K562 (cell line): ENCODE measurements at regions not wholly inside any gene's neighbourhood (a gene's known extent, or its start where the extent isn't known, plus 50 kb on each side); places are given as distances from the start of the nearest gene placed in this dataset.

ENCODE experiments used
- BRCA1 ChIP-seq, 2 experiments: fragments of 450-650 bp in 1 of 2; sonication (generic) in 1 of 2; formaldehyde crosslinking in 1 of 2; IDR thresholded peaks; 2 replicates each; pipeline versions ENCODE4 v1.5.0 to v1.6.1; 2017 to 2020; ENCODE audit warnings: mild to moderate bottlenecking in 1 of 2, missing genetic modification reagents in 1 of 2
- CBX5 ChIP-seq: IDR thresholded peaks from 2 replicates; pipeline ENCODE4 v1.6.1; 2014; ENCODE audit warnings: low read depth, borderline replicate concordance
- CSDE1 ChIP-seq, 2 experiments: fragments of 450-650 bp; IDR thresholded peaks; 2 replicates each; pipeline ENCODE4 v1.6.1; 2016; ENCODE audit warnings: mild to moderate bottlenecking in 1 of 2
- E2F3 ChIP-seq: fragments of 250-450 bp; sonication (Bioruptor Pico); IDR thresholded peaks from 2 replicates; pipeline ENCODE4 v1.4.0; 2020; ENCODE audit warnings: mild to moderate bottlenecking
- EGR1 ChIP-seq: fragments of 450-650 bp; conservative IDR thresholded peaks from 2 replicates; pipeline ENCODE4 v1.6.1; 2017; ENCODE audit warnings: mild to moderate bottlenecking
- ELK1 ChIP-seq: sonication (generic); formaldehyde crosslinking; IDR thresholded peaks from 2 replicates; pipeline ENCODE4 v1.8.1; 2022; ENCODE audit warnings: missing genetic modification reagents
- ETV5 ChIP-seq: sonication (generic); formaldehyde crosslinking; IDR thresholded peaks from 2 replicates; pipeline ENCODE4 v1.4.0; 2020; ENCODE audit warnings: low read depth, mild to moderate bottlenecking, missing genetic modification reagents
- HIVEP1 ChIP-seq: fragments of 250-450 bp; sonication (Bioruptor Pico); IDR thresholded peaks from 2 replicates; pipeline ENCODE4 v1.4.0; 2020; ENCODE audit warnings: mild to moderate bottlenecking
- MCM3 ChIP-seq: fragments of 450-650 bp; IDR thresholded peaks from 2 replicates; pipeline ENCODE4 v1.6.1; 2016
- PTBP1 ChIP-seq: fragments of 200-400 bp; formaldehyde crosslinking; IDR thresholded peaks from 2 replicates; pipeline ENCODE4 v1.6.1; 2017; ENCODE audit warnings: low read depth, low read length
- PTRF ChIP-seq: fragments of 450-650 bp; IDR thresholded peaks from 2 replicates; pipeline ENCODE4 v1.6.1; 2016; ENCODE audit warnings: mild to moderate bottlenecking, missing genetic modification characterization, missing compliant biosample characterization
- SAFB2 ChIP-seq: fragments of 200-400 bp; formaldehyde crosslinking; IDR thresholded peaks from 2 replicates; pipeline ENCODE4 v1.6.1; 2018; ENCODE audit warnings: borderline replicate concordance, low read length, low read depth, moderate library complexity; ENCODE audit not compliant: severe bottlenecking
- TEAD1 ChIP-seq, 2 experiments: fragments of 450-650 bp in 1 of 2; sonication (generic) in 1 of 2; formaldehyde crosslinking; IDR thresholded peaks; 2 replicates each; pipeline versions ENCODE4 v1.4.0 to v1.8.0; 2020 to 2022; ENCODE audit warnings: mild to moderate bottlenecking in 2 of 2, missing genetic modification reagents in 1 of 2
- ZNF395 ChIP-seq: fragments of 200-800 bp; sonication (Bioruptor generic); IDR thresholded peaks from 2 replicates; pipeline ENCODE4 v1.6.1; 2017; ENCODE audit warnings: missing genetic modification characterization, missing compliant biosample characterization
- ZNF398 ChIP-seq: fragments of 250-450 bp; sonication (Bioruptor Pico); IDR thresholded peaks from 2 replicates; pipeline ENCODE4 v1.8.0; 2021; ENCODE audit warnings: moderate library complexity, mild to moderate bottlenecking, inconsistent platforms
- TF ChIP-seq, protein P1 (sequence below): fragments of 150-350 bp; IDR thresholded peaks from 2 replicates; pipeline ENCODE4 v1.6.1; 2014; ENCODE audit warnings: low read depth, mild to moderate bottlenecking, low read length, borderline replicate concordance
- TF ChIP-seq, protein P2 (sequence below): fragments of 250-450 bp; sonication (Bioruptor Pico); IDR thresholded peaks from 2 replicates; pipeline ENCODE4 v1.5.0; 2021
- TF ChIP-seq, protein P3 (sequence below): fragments of 450-650 bp; conservative IDR thresholded peaks from 2 replicates; pipeline ENCODE4 v1.6.1; 2016; ENCODE audit warnings: missing genetic modification characterization, low read depth, mild to moderate bottlenecking, missing compliant biosample characterization, moderate library complexity

- TF ChIP-seq, protein P1, sequence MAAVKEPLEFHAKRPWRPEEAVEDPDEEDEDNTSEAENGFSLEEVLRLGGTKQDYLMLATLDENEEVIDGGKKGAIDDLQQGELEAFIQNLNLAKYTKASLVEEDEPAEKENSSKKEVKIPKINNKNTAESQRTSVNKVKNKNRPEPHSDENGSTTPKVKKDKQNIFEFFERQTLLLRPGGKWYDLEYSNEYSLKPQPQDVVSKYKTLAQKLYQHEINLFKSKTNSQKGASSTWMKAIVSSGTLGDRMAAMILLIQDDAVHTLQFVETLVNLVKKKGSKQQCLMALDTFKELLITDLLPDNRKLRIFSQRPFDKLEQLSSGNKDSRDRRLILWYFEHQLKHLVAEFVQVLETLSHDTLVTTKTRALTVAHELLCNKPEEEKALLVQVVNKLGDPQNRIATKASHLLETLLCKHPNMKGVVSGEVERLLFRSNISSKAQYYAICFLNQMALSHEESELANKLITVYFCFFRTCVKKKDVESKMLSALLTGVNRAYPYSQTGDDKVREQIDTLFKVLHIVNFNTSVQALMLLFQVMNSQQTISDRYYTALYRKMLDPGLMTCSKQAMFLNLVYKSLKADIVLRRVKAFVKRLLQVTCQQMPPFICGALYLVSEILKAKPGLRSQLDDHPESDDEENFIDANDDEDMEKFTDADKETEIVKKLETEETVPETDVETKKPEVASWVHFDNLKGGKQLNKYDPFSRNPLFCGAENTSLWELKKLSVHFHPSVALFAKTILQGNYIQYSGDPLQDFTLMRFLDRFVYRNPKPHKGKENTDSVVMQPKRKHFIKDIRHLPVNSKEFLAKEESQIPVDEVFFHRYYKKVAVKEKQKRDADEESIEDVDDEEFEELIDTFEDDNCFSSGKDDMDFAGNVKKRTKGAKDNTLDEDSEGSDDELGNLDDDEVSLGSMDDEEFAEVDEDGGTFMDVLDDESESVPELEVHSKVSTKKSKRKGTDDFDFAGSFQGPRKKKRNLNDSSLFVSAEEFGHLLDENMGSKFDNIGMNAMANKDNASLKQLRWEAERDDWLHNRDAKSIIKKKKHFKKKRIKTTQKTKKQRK, result no peak
- TF ChIP-seq CBX5, result 0 out of 2 replicates have a peak, but pooled peaks have one; percentile 50
- no peak for TF ChIP-seq EGR1
- no peak for TF ChIP-seq PTBP1
- TF ChIP-seq, protein P2, sequence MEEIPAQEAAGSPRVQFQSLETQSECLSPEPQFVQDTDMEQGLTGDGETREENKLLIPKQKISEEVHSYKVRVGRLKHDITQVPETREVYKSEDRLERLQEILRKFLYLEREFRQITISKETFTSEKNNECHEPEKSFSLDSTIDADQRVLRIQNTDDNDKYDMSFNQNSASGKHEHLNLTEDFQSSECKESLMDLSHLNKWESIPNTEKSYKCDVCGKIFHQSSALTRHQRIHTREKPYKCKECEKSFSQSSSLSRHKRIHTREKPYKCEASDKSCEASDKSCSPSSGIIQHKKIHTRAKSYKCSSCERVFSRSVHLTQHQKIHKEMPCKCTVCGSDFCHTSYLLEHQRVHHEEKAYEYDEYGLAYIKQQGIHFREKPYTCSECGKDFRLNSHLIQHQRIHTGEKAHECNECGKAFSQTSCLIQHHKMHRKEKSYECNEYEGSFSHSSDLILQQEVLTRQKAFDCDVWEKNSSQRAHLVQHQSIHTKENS (CRISPR knock-in tag), result no peak
- TF ChIP-seq ETV5 (CRISPR knock-in tag), result no peak
- TF ChIP-seq BRCA1 (IDR thresholded peaks at IDR 0.05), result no peak
- TF ChIP-seq BRCA1 (CRISPR knock-in tag; IDR thresholded peaks at IDR 0.05), result no peak
- no peak for TF ChIP-seq SAFB2
- TF ChIP-seq, protein P3, sequence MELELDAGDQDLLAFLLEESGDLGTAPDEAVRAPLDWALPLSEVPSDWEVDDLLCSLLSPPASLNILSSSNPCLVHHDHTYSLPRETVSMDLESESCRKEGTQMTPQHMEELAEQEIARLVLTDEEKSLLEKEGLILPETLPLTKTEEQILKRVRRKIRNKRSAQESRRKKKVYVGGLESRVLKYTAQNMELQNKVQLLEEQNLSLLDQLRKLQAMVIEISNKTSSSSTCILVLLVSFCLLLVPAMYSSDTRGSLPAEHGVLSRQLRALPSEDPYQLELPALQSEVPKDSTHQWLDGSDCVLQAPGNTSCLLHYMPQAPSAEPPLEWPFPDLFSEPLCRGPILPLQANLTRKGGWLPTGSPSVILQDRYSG, result 0 out of 2 replicates have a peak, but pooled peaks have one; percentile 19
- no peak for TF ChIP-seq TEAD1 (CRISPR knock-in tag; IDR thresholded peaks at IDR 0.05)
- TF ChIP-seq ZNF395, result no peak; the same call in 1 of the 2 replicates
- TF ChIP-seq MCM3, result no peak
- TF ChIP-seq PTRF (tag), result no peak
- no peak for TF ChIP-seq CSDE1 (IDR thresholded peaks at IDR 0.05)
- TF ChIP-seq ELK1 (CRISPR knock-in tag), result no peak
- no peak for TF ChIP-seq HIVEP1
- no peak for TF ChIP-seq ZNF398 (CRISPR knock-in tag)
- no peak for TF ChIP-seq E2F3 (CRISPR knock-in tag)
Measured at GRCh38 chrX:2629316-2630007, 61.6 kb upstream of the CD99 start (continued).
